Bronchial epithelial cell (primary cell): ENCODE measurements at regions not wholly inside any gene's neighbourhood (a gene's known extent, or its start where the extent isn't known, plus 50 kb on each side); places are given as distances from the start of the nearest gene placed in this dataset.
A peak's percentile ranks its signal among the peaks of the same experiment; 100 is the strongest.
"Not testable (repeated sequence)": the region's sequence is repeated elsewhere in the genome, so short reads cannot be mapped to it uniquely, and the experiment has no call there.

ENCODE experiments used
- DNase-seq: peaks from one replicate; pipeline ENCODE4 v3.0.0-alpha.2; 2010; ENCODE audit warnings: low read depth
- FAIRE-seq: peaks from 2 replicates; lab custom pipeline; 2011; peaks lifted over from hg19 to GRCh38; lab: Jason Lieb, UNC
- H3K27me3 ChIP-seq: 2 replicates; pipeline ENCODE4 v1.5.1; 2011; ENCODE audit warnings: low read length; ENCODE audit not compliant: control insufficient read depth, insufficient read depth
- H3K36me3 ChIP-seq: 2 replicates; pipeline ENCODE4 v1.5.1; 2011; ENCODE audit warnings: low read length; ENCODE audit not compliant: control insufficient read depth, insufficient read depth
- H3K4me3 ChIP-seq: 2 replicates; pipeline ENCODE4 v1.5.1; 2011; ENCODE audit warnings: mild to moderate bottlenecking, low read depth, low read length, control low read depth
- CTCF ChIP-seq: IDR thresholded peaks from 2 replicates; pipeline ENCODE4 v1.5.1; 2011; ENCODE audit warnings: mild to moderate bottlenecking, moderate library complexity, low read length, control low read depth, inconsistent platforms; ENCODE audit not compliant: insufficient read depth, severe bottlenecking

GRCh38 chr14:105659935-105660527 is 133.6 kb downstream of the TMEM121 start:
- Histone ChIP-seq H3K4me3 (no peak overlapping the region), H3K27me3 (no peaks in the 10 kb centered on the region), H3K36me3 (no peaks in the 10 kb centered on the region)
- no peak for DNase-seq
- no peak for TF ChIP-seq CTCF
- peak; percentile 62 for FAIRE-seq

- DNase-seq (no peak), FAIRE-seq (peak; percentile 98)
- Histone ChIP-seq H3K27me3 (no peaks in the 10 kb centered on the region), H3K36me3 (no peaks in the 10 kb centered on the region), H3K4me3 (no peak overlapping the region)
- no peak for TF ChIP-seq CTCF
Measured at GRCh38 chr14:105660816-105661531, 134.6 kb downstream of the TMEM121 start.

- not testable (repeated sequence) for H3K27me3 ChIP-seq, DNase-seq, H3K36me3 ChIP-seq, H3K4me3 ChIP-seq, FAIRE-seq
Measured at GRCh38 chr14:105662043-105662442, 135.7 kb downstream of the TMEM121 start.

- not testable (repeated sequence) for DNase-seq, H3K36me3 ChIP-seq, FAIRE-seq
Measured at GRCh38 chr14:105662592-105662991, 136.2 kb downstream of the TMEM121 start.

GRCh38 chr14:105663323-105663722 is 136.9 kb downstream of the TMEM121 start:
- not testable (repeated sequence) for DNase-seq, H3K4me3 ChIP-seq, H3K36me3 ChIP-seq, FAIRE-seq, H3K27me3 ChIP-seq

More at GRCh38 chr14:105662592-105662991, 136.2 kb downstream of the TMEM121 start:
- H3K4me3 ChIP-seq, H3K27me3 ChIP-seq: not testable (repeated sequence)

- H3K36me3 ChIP-seq, DNase-seq, H3K4me3 ChIP-seq, H3K27me3 ChIP-seq, FAIRE-seq: not testable (repeated sequence)
Measured at GRCh38 chr14:105663818-105664596, 137.6 kb downstream of the TMEM121 start.

- TF ChIP-seq CTCF, result no peak
- DNase-seq (no peak), FAIRE-seq (no peak)
- no peak overlapping the region for H3K4me3 ChIP-seq
- H3K27me3 ChIP-seq, result no peaks in the 10 kb centered on the region
- no peaks in the 10 kb centered on the region for H3K36me3 ChIP-seq
Measured at GRCh38 chr14:105664691-105665090, 138.3 kb downstream of the TMEM121 start.
